ENCODE measurements at regions not wholly inside any gene's neighbourhood (a gene's known extent, or its start where the extent isn't known, plus 50 kb on each side); places are given as distances from the start of the nearest gene placed in this dataset.

- Histone ChIP-seq H3K79me2 (ENCODE audit: control insufficient read depth, insufficient read depth, low read length) (no peaks in the 10 kb centered on the region), H3K4me1 (ENCODE audit: control insufficient read depth in 2 of 2, insufficient read depth in 2 of 2, low read length in 2 of 2) (no peaks in the 10 kb centered on the region), H4K20me1 (ENCODE audit: control insufficient read depth, insufficient read depth, low read length, poor library complexity, severe bottlenecking) (no peaks in the 10 kb centered on the region), H3K36me3 (replicated peaks in 1 of 2; ENCODE audit: control extremely low read depth in 1 of 2, control insufficient read depth in 1 of 2, extremely low read depth in 1 of 2, insufficient read depth in 2 of 2, low read length in 1 of 2) (no peaks in the 10 kb centered on the region), H3K4me3 (ENCODE audit: control extremely low read depth in 1 of 5, extremely low read depth in 1 of 5, insufficient read depth in 1 of 5, low read depth in 2 of 5, low read length in 4 of 5) (no peak overlapping the region), H2AFZ (ENCODE audit: insufficient read depth, low read depth, low read length, poor library complexity, severe bottlenecking) (no peak overlapping the region), H3K27me3 (replicated peaks in 1 of 4; ENCODE audit: control extremely low read depth in 1 of 4, control insufficient read depth in 3 of 4, insufficient read depth in 4 of 4, low read length in 3 of 4) (no peaks in the 10 kb centered on the region), H3K9me3 (ENCODE audit: control extremely low read depth in 1 of 3, control insufficient read depth in 2 of 3, insufficient read depth in 1 of 3, low read length in 2 of 3) (peaks cover 0 to 11% (median 7%) of the 10 kb centered on the region in 3 donors), H3K4me2 (replicated peaks; ENCODE audit: low read depth, low read length, poor library complexity, severe bottlenecking) (no peak overlapping the region), H3K9ac (ENCODE audit: low read length) (no peak overlapping the region), H3K27ac (ENCODE audit: low read length in 2 of 2) (no peak overlapping the region)
- Mint-ChIP-seq H3K9me3 (ENCODE audit: insufficient read depth) (peaks cover 2% of the 10 kb centered on the region), H3K4me1 (no peaks in the 10 kb centered on the region), H3K4me3 (no peak overlapping the region), H3K27me3 (no peaks in the 10 kb centered on the region), H3K27ac (no peak overlapping the region)
- no peak for TF ChIP-seq EZH2 (IDR thresholded peaks at IDR 0.05; ENCODE audit: borderline replicate concordance, insufficient read depth, low read depth, low read length, poor library complexity, severe bottlenecking)
- no peak for TF ChIP-seq CTCF (IDR thresholded peaks at IDR 0.05)
- intact Hi-C loops (cut with micrococcal nuclease) = no loop called here
- no peak for DNase-seq
- WGBS (ENCODE audit: insufficient coverage) = 97% methylated on average over 10 of the region's 10 CpGs
- no peak for ATAC-seq (ENCODE audit: low read depth)
- ChIA-PET POLR2A (no interaction called here), CTCF (no interaction called here)
Observed at GRCh38 chr15:67918205-67918861, 78.5 kb upstream of the RNU6-1 start.

GRCh38 chr15:67920524-67921240 lies 80.8 kb upstream of the RNU6-1 start:
- no peaks in the 10 kb centered on the region for H3K9me3 Mint-ChIP-seq (ENCODE audit: insufficient read depth)
- no peaks in the 10 kb centered on the region for H3K27me3 Mint-ChIP-seq
- WGBS (ENCODE audit: insufficient coverage) = 100% methylated on average over 4 of the region's 6 CpGs

More at GRCh38 chr15:67920524-67921240, 80.8 kb upstream of the RNU6-1 start:
- H2AFZ ChIP-seq (ENCODE audit: insufficient read depth, low read depth, low read length, poor library complexity, severe bottlenecking) = no peak overlapping the region
- ChIA-PET CTCF (no interaction called here), POLR2A (no interaction called here)
- no peaks in the 10 kb centered on the region for H4K20me1 ChIP-seq (ENCODE audit: control insufficient read depth, insufficient read depth, low read length, poor library complexity, severe bottlenecking)
- TF ChIP-seq EZH2 (IDR thresholded peaks at IDR 0.05; ENCODE audit: borderline replicate concordance, insufficient read depth, low read depth, low read length, poor library complexity, severe bottlenecking) (no peak), CTCF (IDR thresholded peaks at IDR 0.05) (no peak)
- no peaks in the 10 kb centered on the region for H3K27me3 ChIP-seq (replicated peaks in 1 of 4; ENCODE audit: control extremely low read depth in 1 of 4, control insufficient read depth in 3 of 4, insufficient read depth in 4 of 4, low read length in 3 of 4)
- H3K4me3 Mint-ChIP-seq = no peak overlapping the region
- H3K4me3 ChIP-seq (ENCODE audit: control extremely low read depth in 1 of 5, extremely low read depth in 1 of 5, insufficient read depth in 1 of 5, low read depth in 2 of 5, low read length in 4 of 5) = no peak overlapping the region
- no peaks in the 10 kb centered on the region for H3K79me2 ChIP-seq (ENCODE audit: control insufficient read depth, insufficient read depth, low read length)
- H3K27ac Mint-ChIP-seq = no peak overlapping the region
- H3K9me3 ChIP-seq (ENCODE audit: control extremely low read depth in 1 of 3, control insufficient read depth in 2 of 3, insufficient read depth in 1 of 3, low read length in 2 of 3) = peaks cover 0 to 13% (median 7%) of the 10 kb centered on the region in 3 donors
- no peaks in the 10 kb centered on the region for H3K4me1 ChIP-seq (ENCODE audit: control insufficient read depth in 2 of 2, insufficient read depth in 2 of 2, low read length in 2 of 2)
- ATAC-seq (ENCODE audit: low read depth) = no peak
- intact Hi-C loops (cut with micrococcal nuclease) = no loop called here
- no peak for DNase-seq
- no peaks in the 10 kb centered on the region for H3K36me3 ChIP-seq (replicated peaks in 1 of 2; ENCODE audit: control extremely low read depth in 1 of 2, control insufficient read depth in 1 of 2, extremely low read depth in 1 of 2, insufficient read depth in 2 of 2, low read length in 1 of 2)
- no peak overlapping the region for H3K9ac ChIP-seq (ENCODE audit: low read length)
- no peak overlapping the region for H3K4me2 ChIP-seq (replicated peaks; ENCODE audit: low read depth, low read length, poor library complexity, severe bottlenecking)
- H3K4me1 Mint-ChIP-seq = no peaks in the 10 kb centered on the region
- H3K27ac ChIP-seq (ENCODE audit: low read length in 2 of 2) = no peak overlapping the region
